GM21515 (cell line): ENCODE measurements at regions not wholly inside any gene's neighbourhood (a gene's known extent, or its start where the extent isn't known, plus 50 kb on each side); places are given as distances from the start of the nearest gene placed in this dataset.

Source experiments
- ATAC-seq: cut with Tn5 transposase; IDR thresholded peaks from one replicate; pipeline ENCODE4 v1.9.1; 2021; ENCODE audit not compliant: unreplicated experiment

- no peak for ATAC-seq
Observed at GRCh38 chr14:71525663-71526221, 406.5 kb upstream of the RGS6 start.

GRCh38 chr14:71526388-71526787 is 405.8 kb upstream of the RGS6 start:
- no peak for ATAC-seq

GRCh38 chr14:71527838-71528237 is 404.4 kb upstream of the RGS6 start:
- no peak for ATAC-seq

GRCh38 chr14:71529848-71530247 is 402.4 kb upstream of the RGS6 start:
- ATAC-seq: no peak

- ATAC-seq: no peak
Observed at GRCh38 chr14:71532344-71532743, 399.9 kb upstream of the RGS6 start.

- ATAC-seq: no peak
Observed at GRCh38 chr14:71532790-71533189, 399.4 kb upstream of the RGS6 start.

- ATAC-seq: no peak
Observed at GRCh38 chr14:71533390-71533789, 398.8 kb upstream of the RGS6 start.

- ATAC-seq: no peak
Observed at GRCh38 chr14:71533800-71534199, 398.4 kb upstream of the RGS6 start.

- no peak for ATAC-seq
Observed at GRCh38 chr14:71534506-71534905, 397.7 kb upstream of the RGS6 start.

- ATAC-seq: no peak
Observed at GRCh38 chr14:71536015-71536740, 396.1 kb upstream of the RGS6 start.

GRCh38 chr14:71536927-71537772 is 395.1 kb upstream of the RGS6 start:
- ATAC-seq: no peak

- ATAC-seq: no peak
Observed at GRCh38 chr14:71538288-71538687, 393.9 kb upstream of the RGS6 start.

- no peak for ATAC-seq
Observed at GRCh38 chr14:71538938-71539649, 393.1 kb upstream of the RGS6 start.

- ATAC-seq: no peak
Observed at GRCh38 chr14:71539650-71540285, 392.5 kb upstream of the RGS6 start.

- no peak for ATAC-seq
Observed at GRCh38 chr14:71541271-71541670, 391.0 kb upstream of the RGS6 start.

- no peak for ATAC-seq
Observed at GRCh38 chr14:71541973-71542690, 390.1 kb upstream of the RGS6 start.

- no peak for ATAC-seq
Observed at GRCh38 chr14:71549421-71550050, 382.7 kb upstream of the RGS6 start.

- ATAC-seq: no peak
Observed at GRCh38 chr14:71550367-71550766, 381.9 kb upstream of the RGS6 start.

- ATAC-seq: no peak
Observed at GRCh38 chr14:71551291-71551950, 380.8 kb upstream of the RGS6 start.
